Activated CD8-positive, alpha-beta memory T cell treated with anti-CD3 and anti-CD28 coated beads, Interleukin-2, amount 10 ng/mL, durations not matched to agents 7 days and 5 days (primary cell): ENCODE measurements at regions not wholly inside any gene's neighbourhood (a gene's known extent, or its start where the extent isn't known, plus 50 kb on each side); places are given as distances from the start of the nearest gene placed in this dataset.

Source experiments
- ATAC-seq: fragments of 150-1000 bp; cut with Tn5 transposase; one replicate; pipeline ENCODE4 v1.10.0; 2021; ENCODE audit warnings: moderate library complexity
- CTCF ChIA-PET: fragments of 350-600 bp; sonication (Branson Sonifier 250); formaldehyde crosslinking; loops from one replicate; lab custom pipeline; 2021; ENCODE audit warnings: antibody characterized with exemption; lab: Charles Lee
- DNase-seq: peaks from one replicate; pipeline ENCODE4 v3.0.0-alpha.2; 2020
- H3K27ac Mint-ChIP-seq: one replicate; pipeline ENCODE4 v1.8.0; 2021; ENCODE audit warnings: mild to moderate bottlenecking, mixed read lengths
- H3K27me3 Mint-ChIP-seq: one replicate; pipeline ENCODE4 v1.8.0; 2021; ENCODE audit warnings: mixed read lengths
- H3K36me3 Mint-ChIP-seq: one replicate; pipeline ENCODE4 v1.8.0; 2021; ENCODE audit warnings: mild to moderate bottlenecking, mixed read lengths
- H3K4me1 Mint-ChIP-seq: one replicate; pipeline ENCODE4 v1.8.0; 2021; ENCODE audit warnings: mixed read lengths
- H3K4me3 Mint-ChIP-seq: one replicate; pipeline ENCODE4 v1.8.0; 2021; ENCODE audit warnings: mild to moderate bottlenecking, moderate library complexity, mixed read lengths
- H3K9me3 Mint-ChIP-seq: one replicate; pipeline ENCODE4 v1.8.0; 2022; ENCODE audit warnings: low read depth, mixed read lengths

DNA sequence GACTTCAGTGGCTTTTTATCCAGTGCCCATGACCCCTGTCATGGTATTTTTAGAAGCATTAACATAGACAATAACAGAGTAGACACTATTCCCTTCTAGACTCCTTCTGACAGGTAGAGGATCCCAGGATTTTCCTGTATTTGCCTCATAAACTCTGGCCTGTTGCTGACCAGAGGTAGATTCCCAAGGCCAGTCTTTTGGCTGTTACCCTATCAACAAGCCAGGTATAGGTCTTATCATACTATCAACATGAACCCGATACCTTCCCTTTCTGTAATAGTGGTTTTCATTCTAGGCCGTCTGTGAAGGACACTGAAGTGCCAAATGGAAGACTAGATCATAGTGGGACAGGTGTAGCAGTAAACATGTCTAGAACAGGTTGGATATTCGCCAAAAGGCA, 76.2 kb upstream of the CHRDL1 start:
- Mint-ChIP-seq H3K36me3 (no peaks in the 10 kb centered on the region), H3K27me3 (no peaks in the 10 kb centered on the region), H3K4me1 (no peaks in the 10 kb centered on the region), H3K9me3 (no peaks in the 10 kb centered on the region), H3K4me3 (no peak overlapping the region), H3K27ac (no peak overlapping the region)
- no peak for DNase-seq
- CTCF ChIA-PET = no interaction called here
- ATAC-seq = no peak

DNA sequence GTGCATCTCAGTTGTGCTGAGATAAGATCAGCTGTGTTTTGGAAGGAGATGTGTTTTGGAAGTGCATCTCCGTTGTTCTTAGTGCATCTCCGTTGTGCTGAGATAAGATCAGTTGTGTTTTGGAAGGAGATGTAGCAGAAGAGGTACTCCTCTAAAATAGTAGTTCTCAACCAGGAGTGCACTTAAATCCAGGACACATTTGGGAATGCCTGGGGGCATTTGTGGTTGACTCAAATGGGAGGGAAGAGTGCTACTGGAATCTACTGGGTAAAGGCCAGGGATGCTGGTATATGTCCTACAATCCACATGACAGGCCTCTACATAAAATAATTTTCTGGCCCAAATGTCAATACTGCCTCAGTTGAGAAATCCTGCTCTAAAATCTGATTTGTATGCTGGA, 70.8 kb upstream of the CHRDL1 start:
- Mint-ChIP-seq H3K4me1 (no peaks in the 10 kb centered on the region), H3K4me3 (no peak overlapping the region), H3K36me3 (no peaks in the 10 kb centered on the region), H3K9me3 (no peaks in the 10 kb centered on the region), H3K27ac (no peak overlapping the region), H3K27me3 (peaks cover 1% of the 10 kb centered on the region)
- DNase-seq (no peak), ATAC-seq (no peak)
- CTCF ChIA-PET = no interaction called here

- H3K4me1 Mint-ChIP-seq = no peaks in the 10 kb centered on the region
- H3K36me3 Mint-ChIP-seq = no peaks in the 10 kb centered on the region
- H3K27me3 Mint-ChIP-seq = peaks cover 6% of the 10 kb centered on the region
- H3K9me3 Mint-ChIP-seq = no peaks in the 10 kb centered on the region
- DNase-seq (no peak), ATAC-seq (no peak)
- CTCF ChIA-PET = no interaction called here
- no peak overlapping the region for H3K4me3 Mint-ChIP-seq
- no peak overlapping the region for H3K27ac Mint-ChIP-seq
These were observed 68.3 kb upstream of the CHRDL1 start for GRCh38 chrX:110863883-110864282.

GRCh38 chrX:110858565-110858964, 62.9 kb upstream of the CHRDL1 start:
- H3K27me3 Mint-ChIP-seq = peaks cover 8% of the 10 kb centered on the region
- no peak for ATAC-seq
- CTCF ChIA-PET = no interaction called here

DNA sequence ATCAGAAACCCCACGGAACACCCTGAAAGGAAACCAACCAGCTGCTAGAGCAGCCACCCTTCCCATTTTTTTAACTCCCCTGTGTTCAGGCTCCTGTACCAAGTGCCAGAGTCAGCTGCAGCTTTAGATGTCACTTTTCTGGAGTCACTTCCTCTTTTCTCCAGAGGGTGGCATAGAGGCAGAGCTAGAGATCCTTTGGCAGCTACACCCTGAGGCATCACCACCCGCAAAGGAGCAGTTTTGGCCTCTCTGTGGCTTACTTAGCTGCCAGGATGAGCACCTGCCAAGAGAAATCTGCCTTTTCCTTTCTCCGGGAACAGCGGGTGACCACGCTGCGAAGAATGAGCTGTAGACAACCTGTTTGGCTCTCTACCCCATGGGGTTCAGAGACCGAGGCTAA, 58.0 kb upstream of the CHRDL1 start:
- CTCF ChIA-PET = interaction anchor here (2.3 kb wide), 1 partner anchor 245 kb away, joined by 5 read pairs; no protein-coding TSS in a partner anchor
- no peaks in the 10 kb centered on the region for H3K9me3 Mint-ChIP-seq
- no peak overlapping the region for H3K27ac Mint-ChIP-seq
- no peak for DNase-seq
- H3K27me3 Mint-ChIP-seq = peaks cover 2% of the 10 kb centered on the region
- H3K4me1 Mint-ChIP-seq = peaks cover 5% of the 10 kb centered on the region
- ATAC-seq = no peak
- H3K36me3 Mint-ChIP-seq = no peaks in the 10 kb centered on the region
- H3K4me3 Mint-ChIP-seq = no peak overlapping the region

More at GRCh38 chrX:110858565-110858964, 62.9 kb upstream of the CHRDL1 start:
- Mint-ChIP-seq H3K9me3 (no peaks in the 10 kb centered on the region), H3K4me1 (no peaks in the 10 kb centered on the region), H3K36me3 (no peaks in the 10 kb centered on the region), H3K27ac (no peak overlapping the region), H3K4me3 (no peak overlapping the region)
- no peak for DNase-seq

GRCh38 chrX:110852180-110852579, 56.6 kb upstream of the CHRDL1 start:
- CTCF ChIA-PET = interaction anchor here (2.3 kb wide), 1 partner anchor 247 kb away, joined by 5 read pairs; no protein-coding TSS in a partner anchor
- no peaks in the 10 kb centered on the region for H3K36me3 Mint-ChIP-seq
- ATAC-seq = no peak
- no peak overlapping the region for H3K4me3 Mint-ChIP-seq
- no peaks in the 10 kb centered on the region for H3K9me3 Mint-ChIP-seq
- H3K4me1 Mint-ChIP-seq = peaks cover 5% of the 10 kb centered on the region
- H3K27me3 Mint-ChIP-seq = peaks cover 2% of the 10 kb centered on the region
- no peak for DNase-seq
- H3K27ac Mint-ChIP-seq = no peak overlapping the region

- DNase-seq = no peak
- H3K27ac Mint-ChIP-seq = no peak overlapping the region
- CTCF ChIA-PET = no interaction called here
- no peak overlapping the region for H3K4me3 Mint-ChIP-seq
- no peak for ATAC-seq
- H3K4me1 Mint-ChIP-seq = peaks cover 5% of the 10 kb centered on the region
- H3K9me3 Mint-ChIP-seq = no peaks in the 10 kb centered on the region
- H3K27me3 Mint-ChIP-seq = peaks cover 2% of the 10 kb centered on the region
- no peaks in the 10 kb centered on the region for H3K36me3 Mint-ChIP-seq
These were observed 56.2 kb upstream of the CHRDL1 start for GRCh38 chrX:110851780-110852179.

GRCh38 chrX:110847334-110847733, 51.7 kb upstream of the CHRDL1 start:
- DNase-seq (no peak), ATAC-seq (no peak)
- H3K9me3 Mint-ChIP-seq = no peaks in the 10 kb centered on the region
- no peak overlapping the region for H3K4me3 Mint-ChIP-seq
- CTCF ChIA-PET = interaction anchor here (0.8 to 1.9 kb wide), 7 partner anchors 13 to 686 kb away, joined by 3 to 5 read pairs (median 3); no protein-coding TSS in a partner anchor
- H3K27me3 Mint-ChIP-seq = peaks cover 2% of the 10 kb centered on the region
- no peak overlapping the region for H3K27ac Mint-ChIP-seq
- no peaks in the 10 kb centered on the region for H3K36me3 Mint-ChIP-seq
- H3K4me1 Mint-ChIP-seq = peaks cover 5% of the 10 kb centered on the region

GRCh38 chrX:110846071-110846470, 50.5 kb upstream of the CHRDL1 start:
- Mint-ChIP-seq H3K4me3 (no peak overlapping the region), H3K27ac (no peak overlapping the region), H3K9me3 (no peaks in the 10 kb centered on the region), H3K36me3 (no peaks in the 10 kb centered on the region), H3K4me1 (peaks cover 1% of the 10 kb centered on the region), H3K27me3 (peaks cover 2% of the 10 kb centered on the region)
- no peak for ATAC-seq
- DNase-seq = no peak
- CTCF ChIA-PET = no interaction called here
